ENCODE measurements at regions not wholly inside any gene's neighbourhood (a gene's known extent, or its start where the extent isn't known, plus 50 kb on each side); places are given as distances from the start of the nearest gene placed in this dataset.
A peak's percentile ranks its signal among the peaks of the same experiment; 100 is the strongest.

DNA sequence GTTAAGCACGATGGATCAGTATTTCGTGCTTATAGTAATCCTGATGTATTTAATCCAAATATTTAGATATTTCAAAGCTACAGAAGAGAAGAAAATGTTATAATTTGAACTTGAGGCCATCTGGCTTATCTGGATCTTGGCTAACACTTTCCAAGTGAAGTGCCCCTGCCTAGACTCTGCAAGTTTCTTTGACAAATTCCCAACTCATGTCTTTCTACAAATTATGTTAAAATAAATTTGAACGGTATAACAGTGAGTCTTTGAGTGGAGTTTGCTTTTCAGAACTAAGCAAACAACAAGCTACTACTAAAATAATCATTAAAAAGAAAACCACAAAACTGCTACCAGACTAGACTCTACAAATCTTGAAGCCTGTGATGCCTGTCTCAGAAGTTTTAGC lies 374.4 kb upstream of the PRICKLE1 start:
- no peak for DNase-seq
- in situ Hi-C loops (cut with HindIII; ENCODE audit: low pct_ligation_motif_present, low pct_unique_long_range_greater_than_20kb, low sequenced_read_pairs) = loop anchor here (25.0 kb wide), 1 partner anchor 377 kb away; the partner anchor contains the start of gene PRICKLE1

DNA sequence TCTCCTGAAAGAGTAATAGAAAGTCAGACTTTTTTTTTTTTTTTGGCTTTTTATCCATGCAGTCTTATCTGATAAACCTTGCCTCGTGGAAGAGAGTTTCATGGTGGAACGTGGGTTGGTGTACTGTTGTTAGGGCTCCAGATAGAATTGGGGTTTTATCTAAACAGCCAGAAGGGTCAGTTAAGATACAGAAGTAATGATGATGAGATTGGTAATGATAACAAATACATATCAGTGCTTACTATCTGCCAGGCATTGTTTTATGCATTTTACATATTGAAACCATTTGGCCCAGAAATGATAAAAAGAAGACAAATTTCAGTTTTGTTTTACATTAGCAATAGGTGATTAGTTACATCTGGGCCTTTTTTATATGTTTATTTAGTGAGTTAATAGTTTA lies 372.8 kb upstream of the PRICKLE1 start:
- in situ Hi-C loops (cut with HindIII; ENCODE audit: low pct_ligation_motif_present, low pct_unique_long_range_greater_than_20kb, low sequenced_read_pairs) = loop anchor here (25.0 kb wide), 1 partner anchor 375 kb away; the partner anchor contains the start of gene PRICKLE1

DNA sequence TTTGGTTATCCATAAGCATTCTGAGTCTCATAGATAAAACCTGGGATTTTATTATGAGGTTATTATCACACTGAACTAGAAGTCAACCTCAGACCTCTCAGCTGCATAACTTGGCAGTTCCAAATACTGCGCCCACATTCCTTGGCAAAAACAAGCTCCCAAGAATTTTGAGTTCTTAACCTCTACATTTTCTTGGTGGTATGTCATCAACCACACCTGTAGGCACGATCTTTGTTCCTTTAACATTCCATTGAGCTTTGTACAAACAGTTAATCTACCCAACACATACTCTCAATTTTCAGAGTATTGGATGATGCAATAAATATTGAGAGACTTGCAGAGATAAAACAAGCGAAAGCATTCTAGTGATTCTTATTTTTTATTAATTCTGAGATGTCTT lies 371.8 kb upstream of the PRICKLE1 start:
- peak; percentile 100 for DNase-seq
- in situ Hi-C loops (cut with HindIII; ENCODE audit: low pct_ligation_motif_present, low pct_unique_long_range_greater_than_20kb, low sequenced_read_pairs) = loop anchor here (25.0 kb wide), 1 partner anchor 374 kb away; the partner anchor contains the start of gene PRICKLE1

More for the DNA sequence above, 372.8 kb upstream of the PRICKLE1 start:
- DNase-seq = peak; percentile 38

DNA sequence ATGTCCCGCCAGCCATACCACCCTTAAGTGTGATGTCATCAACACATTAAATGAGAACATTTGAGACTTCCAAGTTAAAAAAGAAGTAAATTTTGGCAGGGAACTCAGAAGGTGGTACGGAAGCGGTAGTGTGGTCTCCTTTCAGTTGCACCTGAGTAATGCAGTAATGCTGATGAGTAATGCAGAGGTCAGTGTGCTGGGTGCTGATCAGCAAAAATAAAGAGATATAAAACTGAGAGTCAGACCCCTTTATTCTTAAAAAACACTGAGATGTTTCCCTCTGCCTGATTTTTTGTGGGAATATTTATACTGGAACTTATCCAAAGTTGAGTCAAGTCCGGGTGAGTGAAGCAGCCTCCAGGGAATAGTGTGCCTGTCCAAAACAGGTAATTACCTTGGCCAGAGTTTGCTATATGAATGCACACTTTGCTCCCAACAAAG lies 370.6 kb upstream of the PRICKLE1 start:
- in situ Hi-C loops (cut with HindIII; ENCODE audit: low pct_ligation_motif_present, low pct_unique_long_range_greater_than_20kb, low sequenced_read_pairs) = loop anchor here (25.0 kb wide), 1 partner anchor 373 kb away; the partner anchor contains the start of gene PRICKLE1
- DNase-seq = peak; percentile 57

- DNase-seq = no peak
- in situ Hi-C loops (cut with HindIII; ENCODE audit: low pct_ligation_motif_present, low pct_unique_long_range_greater_than_20kb, low sequenced_read_pairs) = loop anchor here (25.0 kb wide), 1 partner anchor 371 kb away; the partner anchor contains the start of gene PRICKLE1
Observed at GRCh38 chr12:42958291-42958674, 368.7 kb upstream of the PRICKLE1 start.

- in situ Hi-C loops (cut with HindIII; ENCODE audit: low pct_ligation_motif_present, low pct_unique_long_range_greater_than_20kb, low sequenced_read_pairs) = loop anchor here (25.0 kb wide), 1 partner anchor 370 kb away; the partner anchor contains the start of gene PRICKLE1
- DNase-seq = no peak
Observed at GRCh38 chr12:42957561-42958290, 368.2 kb upstream of the PRICKLE1 start.

- in situ Hi-C loops (cut with HindIII; ENCODE audit: low pct_ligation_motif_present, low pct_unique_long_range_greater_than_20kb, low sequenced_read_pairs) = loop anchor here (25.0 kb wide), 1 partner anchor 370 kb away; the partner anchor contains the start of gene PRICKLE1
- no peak for DNase-seq
Observed at GRCh38 chr12:42957136-42957535, 367.6 kb upstream of the PRICKLE1 start.

GRCh38 chr12:42953021-42953420 lies 363.5 kb upstream of the PRICKLE1 start:
- in situ Hi-C loops (cut with HindIII; ENCODE audit: low pct_ligation_motif_present, low pct_unique_long_range_greater_than_20kb, low sequenced_read_pairs) = loop anchor here (25.0 kb wide), 1 partner anchor 366 kb away; the partner anchor contains the start of gene PRICKLE1
- no peak for DNase-seq

DNA sequence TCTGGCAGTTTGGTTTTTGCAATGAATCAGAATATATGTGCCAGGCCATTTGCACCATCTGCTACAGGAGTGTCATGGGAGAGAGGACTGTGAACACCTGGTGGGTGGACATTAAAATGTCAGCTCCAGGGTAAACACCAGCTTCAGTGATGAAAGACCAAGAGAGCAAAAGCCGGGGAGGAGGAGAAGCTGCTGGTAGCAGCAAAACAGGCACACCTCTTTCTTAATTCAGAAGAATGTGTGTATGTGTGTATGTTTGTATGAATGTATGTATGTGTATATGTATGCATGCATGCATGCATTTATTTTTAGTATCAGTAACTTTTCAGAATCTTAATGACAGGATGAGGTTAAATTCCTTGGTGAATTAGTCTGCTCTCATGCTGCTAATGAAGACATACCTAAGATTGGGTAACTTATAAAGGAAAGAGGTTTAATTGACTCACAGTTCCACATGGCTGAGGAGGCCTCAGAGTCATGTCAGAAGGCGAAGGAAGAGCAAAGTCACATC lies 357.4 kb upstream of the PRICKLE1 start:
- no peak for DNase-seq
- in situ Hi-C loops (cut with HindIII; ENCODE audit: low pct_ligation_motif_present, low pct_unique_long_range_greater_than_20kb, low sequenced_read_pairs) = no loop called here

DNA sequence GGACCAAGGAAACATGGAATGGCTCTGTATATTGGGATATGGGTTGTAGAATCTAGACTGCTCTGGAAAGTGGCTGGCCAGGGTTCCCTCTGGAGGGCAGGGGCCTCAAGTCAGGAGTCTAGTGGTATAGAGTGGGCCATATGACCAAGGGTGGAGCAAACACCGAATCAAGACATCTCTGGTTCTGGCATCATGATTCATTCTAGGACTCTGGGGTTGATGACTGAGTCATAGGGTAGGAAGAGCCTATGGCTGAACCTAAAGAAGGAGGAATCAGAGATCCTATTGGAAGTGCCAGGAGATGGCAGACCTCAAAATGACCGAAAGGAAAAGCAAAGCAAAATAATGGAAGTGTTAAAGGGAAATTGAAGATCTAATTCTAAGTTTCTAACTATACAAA lies 356.4 kb upstream of the PRICKLE1 start:
- DNase-seq = no peak
- in situ Hi-C loops (cut with HindIII; ENCODE audit: low pct_ligation_motif_present, low pct_unique_long_range_greater_than_20kb, low sequenced_read_pairs) = no loop called here

DNA sequence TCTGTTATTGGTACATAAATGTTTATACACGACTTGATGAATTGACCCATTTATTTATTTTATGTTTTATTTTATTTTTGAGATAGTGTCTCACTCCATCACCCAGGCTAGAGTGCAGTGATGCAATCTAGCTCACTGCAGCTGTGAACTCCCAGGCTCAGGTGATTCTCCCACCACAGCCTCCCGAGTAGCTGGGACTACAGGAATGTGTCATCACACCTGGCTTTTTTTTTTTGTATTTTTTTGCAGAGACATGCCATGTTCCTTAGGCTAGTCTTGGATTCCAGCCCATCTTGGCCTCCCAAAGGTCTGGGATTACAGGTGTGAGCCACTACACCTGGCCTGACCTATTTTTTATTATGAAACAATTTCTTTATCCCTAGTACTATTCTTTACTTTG lies 355.0 kb upstream of the PRICKLE1 start:
- in situ Hi-C loops (cut with HindIII; ENCODE audit: low pct_ligation_motif_present, low pct_unique_long_range_greater_than_20kb, low sequenced_read_pairs) = no loop called here
- DNase-seq = no peak

DNA sequence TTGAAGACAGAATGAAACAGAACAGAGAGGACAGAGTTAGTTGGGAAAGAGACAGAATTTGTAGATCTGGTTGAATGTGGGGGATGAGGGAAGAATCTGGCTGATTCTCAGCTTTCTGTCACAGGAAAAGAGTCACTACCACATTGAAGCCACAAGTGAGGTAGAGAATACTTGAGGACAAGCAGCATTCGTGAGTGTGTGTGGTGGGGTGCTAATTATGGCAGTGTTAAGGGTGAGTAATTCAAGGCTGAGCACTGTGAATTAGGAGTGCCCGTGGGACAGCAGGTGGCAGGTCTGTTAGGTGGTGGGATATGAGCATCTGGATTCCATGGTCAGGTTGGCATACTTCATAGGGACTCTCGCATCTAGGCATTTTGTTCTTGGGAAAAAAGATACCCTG lies 347.4 kb upstream of the PRICKLE1 start:
- DNase-seq = no peak

DNA sequence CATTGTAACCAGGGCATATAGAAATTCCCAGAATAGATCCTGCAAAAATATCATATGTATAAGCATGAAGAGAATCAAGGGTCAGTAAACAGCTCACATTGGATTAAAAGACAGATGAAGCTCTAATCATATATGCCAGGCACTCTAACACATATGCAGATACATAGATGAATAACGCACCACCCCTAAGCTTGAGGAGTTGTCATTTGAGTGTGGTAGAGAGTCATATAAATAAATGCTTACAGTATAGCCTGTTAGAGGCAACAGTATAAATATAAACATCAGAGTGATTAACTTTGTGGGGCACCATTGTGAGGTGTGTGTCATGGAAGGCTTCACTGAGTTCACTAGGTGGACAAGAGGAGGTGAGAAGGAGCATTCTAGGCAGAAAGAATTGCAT lies 346.7 kb upstream of the PRICKLE1 start:
- DNase-seq = no peak
- in situ Hi-C loops (cut with HindIII; ENCODE audit: low pct_ligation_motif_present, low pct_unique_long_range_greater_than_20kb, low sequenced_read_pairs) = no loop called here

More for the DNA sequence above, 347.4 kb upstream of the PRICKLE1 start:
- in situ Hi-C loops (cut with HindIII; ENCODE audit: low pct_ligation_motif_present, low pct_unique_long_range_greater_than_20kb, low sequenced_read_pairs) = no loop called here

- no peak for DNase-seq
- in situ Hi-C loops (cut with HindIII; ENCODE audit: low pct_ligation_motif_present, low pct_unique_long_range_greater_than_20kb, low sequenced_read_pairs) = no loop called here
Observed at GRCh38 chr12:42935756-42936155, 346.2 kb upstream of the PRICKLE1 start.

DNA sequence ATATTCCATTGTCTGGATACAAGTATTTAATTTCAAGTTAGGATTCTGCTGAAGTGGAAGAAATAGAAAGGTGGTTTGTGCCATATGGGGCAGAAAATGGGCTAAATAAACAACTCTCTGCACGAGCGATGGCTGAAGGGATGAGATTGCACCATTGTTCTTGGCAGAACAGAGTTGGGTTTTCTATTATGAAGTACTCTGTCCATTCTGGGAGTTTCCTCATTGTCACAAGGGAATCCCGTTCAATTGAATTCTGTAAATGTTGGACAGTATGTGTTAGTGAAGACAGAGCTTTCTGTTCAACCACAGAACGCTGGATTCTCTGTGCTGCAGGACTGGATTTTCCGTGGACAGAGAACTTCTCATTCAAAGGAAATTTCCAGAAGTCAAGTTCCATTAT lies 345.5 kb upstream of the PRICKLE1 start:
- in situ Hi-C loops (cut with HindIII; ENCODE audit: low pct_ligation_motif_present, low pct_unique_long_range_greater_than_20kb, low sequenced_read_pairs) = no loop called here
- no peak for DNase-seq

DNA sequence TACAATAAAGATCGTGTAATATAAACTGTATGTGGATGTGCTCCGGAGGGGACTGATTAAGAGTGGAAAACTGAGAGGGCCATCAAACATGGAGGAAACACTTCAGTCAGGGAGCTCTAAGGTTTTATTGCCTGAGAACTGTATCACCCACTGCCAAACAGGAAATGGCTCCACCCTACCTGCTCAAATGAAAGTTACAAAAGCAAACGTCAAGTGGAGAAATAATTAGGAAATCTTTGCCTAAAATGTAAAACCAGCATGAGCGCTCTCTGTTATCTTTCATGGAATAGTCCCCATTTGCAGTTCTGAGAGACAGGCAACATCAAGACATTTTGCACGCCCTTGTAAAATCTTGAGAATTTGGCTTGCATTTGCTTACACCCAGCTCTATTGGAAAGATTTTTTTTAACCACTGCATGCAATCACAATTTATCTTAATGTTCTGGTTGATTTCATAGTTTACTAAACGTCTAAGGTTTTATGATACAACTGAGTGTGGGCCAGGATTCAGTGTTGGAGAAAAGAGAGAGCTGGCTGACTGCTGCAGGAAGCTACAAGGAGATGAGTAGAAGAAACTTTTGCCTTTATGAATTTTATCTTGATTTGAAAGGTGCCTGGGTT lies 344.0 kb upstream of the PRICKLE1 start:
- no peak for DNase-seq
- in situ Hi-C loops (cut with HindIII; ENCODE audit: low pct_ligation_motif_present, low pct_unique_long_range_greater_than_20kb, low sequenced_read_pairs) = no loop called here

- no peak for DNase-seq
- in situ Hi-C loops (cut with HindIII; ENCODE audit: low pct_ligation_motif_present, low pct_unique_long_range_greater_than_20kb, low sequenced_read_pairs) = no loop called here
Observed at GRCh38 chr12:42932936-42933335, 343.4 kb upstream of the PRICKLE1 start.

- in situ Hi-C loops (cut with HindIII; ENCODE audit: low pct_ligation_motif_present, low pct_unique_long_range_greater_than_20kb, low sequenced_read_pairs) = no loop called here
- DNase-seq = no peak
Observed at GRCh38 chr12:42926232-42926631, 336.7 kb upstream of the PRICKLE1 start.

GRCh38 chr12:42924482-42924881 lies 334.9 kb upstream of the PRICKLE1 start:
- in situ Hi-C loops (cut with HindIII; ENCODE audit: low pct_ligation_motif_present, low pct_unique_long_range_greater_than_20kb, low sequenced_read_pairs) = no loop called here
- no peak for DNase-seq
